Fibroblast of upper back skin (primary cell): ENCODE measurements at regions not wholly inside any gene's neighbourhood (a gene's known extent, or its start where the extent isn't known, plus 50 kb on each side); places are given as distances from the start of the nearest gene placed in this dataset.

ENCODE experiments used
- DNase-seq: peaks from one replicate; pipeline ENCODE4 v3.0.0-alpha.2; 2013

DNA sequence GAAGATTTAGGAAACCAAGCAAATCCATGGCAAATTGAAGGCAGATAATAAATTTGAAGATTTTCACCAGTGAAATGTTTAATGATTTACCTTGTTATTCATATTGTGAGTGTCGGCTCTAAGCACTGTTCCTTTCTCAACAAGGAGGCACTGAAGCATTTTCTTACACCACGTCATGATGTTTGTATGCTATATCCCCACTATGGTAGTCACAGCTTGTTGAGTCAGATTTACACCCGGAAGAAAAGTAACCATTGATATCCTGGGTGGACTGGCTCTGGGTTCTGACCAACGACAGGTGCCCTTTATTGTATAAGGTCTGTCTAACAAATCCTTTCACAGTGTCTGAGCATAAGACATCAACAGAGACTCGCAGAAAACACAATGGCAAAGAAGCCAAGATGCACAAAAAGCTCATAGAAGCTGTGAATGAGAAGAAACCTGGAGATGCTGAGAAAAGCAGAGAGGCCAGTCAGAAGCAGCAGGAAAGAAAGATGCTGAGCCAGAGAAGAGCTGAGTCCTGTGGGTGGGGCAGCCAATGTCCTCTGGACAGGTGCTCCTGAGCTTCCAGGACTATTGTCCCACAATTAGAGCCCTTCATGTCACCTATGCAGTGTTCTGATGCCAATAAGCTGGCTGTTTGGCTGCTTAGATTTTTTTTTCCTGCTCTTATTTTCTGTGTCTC is 49.7 kb upstream of the ARHGAP5 start:
- no peak for DNase-seq
